Panc1 (cell line): ENCODE measurements at regions not wholly inside any gene's neighbourhood (a gene's known extent, or its start where the extent isn't known, plus 50 kb on each side); places are given as distances from the start of the nearest gene placed in this dataset.

Experiments
- ATAC-seq: fragments of 200-7000 bp; cut with Tn5 transposase; 2 replicates; pipeline ENCODE4 v1.9.1; 2020; ENCODE audit warnings: mild to moderate bottlenecking, moderate library complexity
- BruUV-seq: library from RNA; stranded (reverse); fragments of 400-500 nt; replicated peaks from 2 replicates; lab custom pipeline; 2021; lab: Mats Ljungman, UMichigan
- CTCF ChIA-PET: fragments of 300-600 bp; sonication (Branson Sonifier 250); formaldehyde crosslinking; loops from one replicate; lab custom pipeline; 2022; ENCODE audit warnings: antibody characterized with exemption; lab: Charles Lee
- POLR2A ChIA-PET: fragments of 300-600 bp; sonication (Branson Sonifier 250); formaldehyde crosslinking; loops from one replicate; lab custom pipeline; 2022; ENCODE audit warnings: antibody characterized with exemption; lab: Charles Lee
- DNase-seq: peaks from one replicate; pipeline ENCODE4 v3.0.0-alpha.2; 2010; ENCODE audit warnings: low read depth, low spot score
- H3K27ac ChIP-seq: 2 replicates; pipeline ENCODE4 v1.5.1; 2011; ENCODE audit warnings: mild to moderate bottlenecking, low read length, inconsistent platforms
- H3K27me3 ChIP-seq: fragments of 200-500 bp; sonication (Bioruptor generic); 2 replicates; pipeline ENCODE4 v1.6.0; 2014; ENCODE audit warnings: low read length, inconsistent platforms; ENCODE audit not compliant: control insufficient read depth, insufficient read depth
- H3K36me3 ChIP-seq: fragments of 200-500 bp; sonication (Bioruptor generic); 2 replicates; pipeline ENCODE4 v1.5.1; 2014; ENCODE audit warnings: inconsistent platforms, mild to moderate bottlenecking, low read length, moderate library complexity; ENCODE audit not compliant: control insufficient read depth, insufficient read depth
- H3K4me1 ChIP-seq: 2 replicates; pipeline ENCODE4 v1.5.1; 2011; ENCODE audit warnings: inconsistent platforms, mild to moderate bottlenecking, low read length, moderate library complexity; ENCODE audit not compliant: control insufficient read depth, insufficient read depth
- H3K4me3 ChIP-seq, 2 experiments: 2 replicates each; pipeline ENCODE4 v1.5.1; 2011 to 2012; ENCODE audit warnings: low read depth in 2 of 2, low read length in 2 of 2, mild to moderate bottlenecking in 2 of 2, inconsistent platforms in 1 of 2, moderate library complexity in 1 of 2
- H3K9me3 ChIP-seq: fragments of 200-500 bp; sonication (Bioruptor generic); 2 replicates; pipeline ENCODE4 v1.5.1; 2014; ENCODE audit warnings: low read depth, mild to moderate bottlenecking, inconsistent platforms, low read length, moderate library complexity; ENCODE audit not compliant: control insufficient read depth, insufficient read depth
- POLR2AphosphoS5 ChIP-seq: IDR thresholded peaks from 2 replicates; pipeline ENCODE4 v1.6.1; 2012; ENCODE audit warnings: mild to moderate bottlenecking, low read depth, low read length, moderate library complexity
- SIN3A ChIP-seq: IDR thresholded peaks from 2 replicates; pipeline ENCODE4 v1.6.1; 2012; ENCODE audit warnings: low read depth, mild to moderate bottlenecking, low read length, moderate library complexity, borderline replicate concordance; ENCODE audit not compliant: insufficient read depth
- TCF7L2 ChIP-seq: IDR thresholded peaks from 2 replicates; pipeline ENCODE4 v1.6.1; 2011; ENCODE audit warnings: mild to moderate bottlenecking, low read depth, low read length, inconsistent platforms
- in situ Hi-C: cut with HindIII; loops from 2 replicates; pipeline ENCODE4 v1.10.0; 2016; ENCODE audit warnings: low sequenced_read_pairs, low pct_unique_long_range_greater_than_20kb
- intact Hi-C: fragments of 100-400 bp; cut with micrococcal nuclease; formaldehyde crosslinking; loops from one replicate; pipeline ENCODE4 v1.10.0; 2022; ENCODE audit not compliant: unreplicated experiment
- TF ChIP-seq, protein P1 (sequence below), 2 experiments: IDR thresholded peaks; 2 replicates each; pipeline ENCODE4 v1.6.1; 2011 to 2012; ENCODE audit warnings: low read depth in 2 of 2, control low read depth in 1 of 2, low read length in 1 of 2, mild to moderate bottlenecking in 1 of 2, moderate library complexity in 1 of 2; ENCODE audit not compliant: insufficient read depth in 1 of 2
- TF ChIP-seq, protein P2 (sequence below): fragments of 450-650 bp; IDR thresholded peaks from 2 replicates; pipeline ENCODE4 v1.5.1; 2017; ENCODE audit warnings: mild to moderate bottlenecking

DNA sequence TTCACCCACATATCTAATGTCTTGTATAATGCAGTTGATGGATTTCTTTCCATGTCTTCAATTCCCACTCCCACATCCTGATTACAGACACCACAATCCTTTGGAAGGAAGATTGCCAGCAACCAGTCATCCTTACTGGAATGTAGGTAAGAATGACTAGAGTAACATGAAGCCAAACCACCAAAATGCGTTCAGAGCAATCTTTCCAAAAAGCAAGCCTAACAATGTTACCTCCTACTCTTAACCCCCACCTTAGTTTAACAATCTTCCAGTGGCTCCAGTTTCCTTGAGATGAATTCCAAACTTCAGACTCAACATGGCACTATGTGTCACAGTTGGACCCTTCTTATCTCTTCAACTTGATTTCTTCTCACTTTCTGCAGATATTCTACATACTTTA lies 685.6 kb downstream of the DOK5 start:
- BruUV-seq = no TSS peak
- POLR2A ChIA-PET = no interaction called here
- no peak for ATAC-seq

DNA sequence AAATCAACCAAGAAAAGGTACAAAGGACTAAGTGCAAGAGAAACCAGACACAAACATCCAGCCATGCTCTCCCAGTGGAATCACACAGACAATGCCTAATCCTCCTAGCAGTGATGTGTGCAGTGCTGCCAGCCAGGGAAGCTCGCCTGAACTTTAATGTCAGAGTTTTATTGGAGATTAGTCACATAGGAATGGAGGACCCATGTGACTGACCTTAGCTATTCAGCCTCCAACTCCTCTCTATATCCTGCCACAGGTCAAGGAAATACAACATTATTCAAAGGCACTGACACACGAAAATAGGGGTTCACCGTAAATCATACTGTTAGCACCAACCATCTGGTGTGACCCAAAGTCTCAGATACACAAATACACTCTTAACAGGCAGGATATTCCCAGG lies 684.6 kb downstream of the DOK5 start:
- Histone ChIP-seq H3K9me3 (no peaks in the 10 kb centered on the region), H3K4me3 (no peak overlapping the region), H3K4me1 (no peaks in the 10 kb centered on the region), H3K36me3 (no peaks in the 10 kb centered on the region), H3K27me3 (no peaks in the 10 kb centered on the region), H3K27ac (no peak overlapping the region)
- ATAC-seq (no peak), DNase-seq (no peak)
- TF ChIP-seq, protein P1, sequence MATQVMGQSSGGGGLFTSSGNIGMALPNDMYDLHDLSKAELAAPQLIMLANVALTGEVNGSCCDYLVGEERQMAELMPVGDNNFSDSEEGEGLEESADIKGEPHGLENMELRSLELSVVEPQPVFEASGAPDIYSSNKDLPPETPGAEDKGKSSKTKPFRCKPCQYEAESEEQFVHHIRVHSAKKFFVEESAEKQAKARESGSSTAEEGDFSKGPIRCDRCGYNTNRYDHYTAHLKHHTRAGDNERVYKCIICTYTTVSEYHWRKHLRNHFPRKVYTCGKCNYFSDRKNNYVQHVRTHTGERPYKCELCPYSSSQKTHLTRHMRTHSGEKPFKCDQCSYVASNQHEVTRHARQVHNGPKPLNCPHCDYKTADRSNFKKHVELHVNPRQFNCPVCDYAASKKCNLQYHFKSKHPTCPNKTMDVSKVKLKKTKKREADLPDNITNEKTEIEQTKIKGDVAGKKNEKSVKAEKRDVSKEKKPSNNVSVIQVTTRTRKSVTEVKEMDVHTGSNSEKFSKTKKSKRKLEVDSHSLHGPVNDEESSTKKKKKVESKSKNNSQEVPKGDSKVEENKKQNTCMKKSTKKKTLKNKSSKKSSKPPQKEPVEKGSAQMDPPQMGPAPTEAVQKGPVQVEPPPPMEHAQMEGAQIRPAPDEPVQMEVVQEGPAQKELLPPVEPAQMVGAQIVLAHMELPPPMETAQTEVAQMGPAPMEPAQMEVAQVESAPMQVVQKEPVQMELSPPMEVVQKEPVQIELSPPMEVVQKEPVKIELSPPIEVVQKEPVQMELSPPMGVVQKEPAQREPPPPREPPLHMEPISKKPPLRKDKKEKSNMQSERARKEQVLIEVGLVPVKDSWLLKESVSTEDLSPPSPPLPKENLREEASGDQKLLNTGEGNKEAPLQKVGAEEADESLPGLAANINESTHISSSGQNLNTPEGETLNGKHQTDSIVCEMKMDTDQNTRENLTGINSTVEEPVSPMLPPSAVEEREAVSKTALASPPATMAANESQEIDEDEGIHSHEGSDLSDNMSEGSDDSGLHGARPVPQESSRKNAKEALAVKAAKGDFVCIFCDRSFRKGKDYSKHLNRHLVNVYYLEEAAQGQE (IDR thresholded peaks at IDR 0.05; ENCODE audit: insufficient read depth in 1 of 2, low read depth in 2 of 2, low read length in 1 of 2) = no peak
- TF ChIP-seq TCF7L2 (no peak), SIN3A (no peak), POLR2AphosphoS5 (no peak)
- TF ChIP-seq, protein P2, sequence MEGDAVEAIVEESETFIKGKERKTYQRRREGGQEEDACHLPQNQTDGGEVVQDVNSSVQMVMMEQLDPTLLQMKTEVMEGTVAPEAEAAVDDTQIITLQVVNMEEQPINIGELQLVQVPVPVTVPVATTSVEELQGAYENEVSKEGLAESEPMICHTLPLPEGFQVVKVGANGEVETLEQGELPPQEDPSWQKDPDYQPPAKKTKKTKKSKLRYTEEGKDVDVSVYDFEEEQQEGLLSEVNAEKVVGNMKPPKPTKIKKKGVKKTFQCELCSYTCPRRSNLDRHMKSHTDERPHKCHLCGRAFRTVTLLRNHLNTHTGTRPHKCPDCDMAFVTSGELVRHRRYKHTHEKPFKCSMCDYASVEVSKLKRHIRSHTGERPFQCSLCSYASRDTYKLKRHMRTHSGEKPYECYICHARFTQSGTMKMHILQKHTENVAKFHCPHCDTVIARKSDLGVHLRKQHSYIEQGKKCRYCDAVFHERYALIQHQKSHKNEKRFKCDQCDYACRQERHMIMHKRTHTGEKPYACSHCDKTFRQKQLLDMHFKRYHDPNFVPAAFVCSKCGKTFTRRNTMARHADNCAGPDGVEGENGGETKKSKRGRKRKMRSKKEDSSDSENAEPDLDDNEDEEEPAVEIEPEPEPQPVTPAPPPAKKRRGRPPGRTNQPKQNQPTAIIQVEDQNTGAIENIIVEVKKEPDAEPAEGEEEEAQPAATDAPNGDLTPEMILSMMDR = no peak
- CTCF ChIA-PET = no interaction called here
- in situ Hi-C loops = no loop called here
- POLR2A ChIA-PET = interaction anchor here (0.6 kb wide), 1 partner anchor 14 kb away, joined by 3 read pairs; no protein-coding TSS in a partner anchor
- no TSS peak for BruUV-seq
- intact Hi-C loops = no loop called here

More for the DNA sequence above, 685.6 kb downstream of the DOK5 start:
- in situ Hi-C loops (no loop called here), intact Hi-C loops (no loop called here)
- Histone ChIP-seq H3K4me3 (no peak overlapping the region), H3K27ac (no peak overlapping the region), H3K4me1 (no peaks in the 10 kb centered on the region), H3K27me3 (no peaks in the 10 kb centered on the region), H3K9me3 (no peaks in the 10 kb centered on the region), H3K36me3 (no peaks in the 10 kb centered on the region)
- TF ChIP-seq SIN3A (no peak), POLR2AphosphoS5 (no peak), TCF7L2 (no peak)
- TF ChIP-seq, protein P2 = no peak
- TF ChIP-seq, protein P1 (IDR thresholded peaks at IDR 0.05; ENCODE audit: insufficient read depth in 1 of 2, low read depth in 2 of 2, low read length in 1 of 2) = no peak
- no peak for DNase-seq
- CTCF ChIA-PET = no interaction called here
